GM19043 (cell line): ENCODE measurements at regions not wholly inside any gene's neighbourhood (a gene's known extent, or its start where the extent isn't known, plus 50 kb on each side); places are given as distances from the start of the nearest gene placed in this dataset.
"Not testable (repeated sequence)": the region's sequence is repeated elsewhere in the genome, so short reads cannot be mapped to it uniquely, and the experiment has no call there.

ENCODE experiments used
- ATAC-seq: cut with Tn5 transposase; IDR thresholded peaks from one replicate; pipeline ENCODE4 v1.9.1; 2021; ENCODE audit warnings: low read depth; ENCODE audit not compliant: unreplicated experiment

DNA sequence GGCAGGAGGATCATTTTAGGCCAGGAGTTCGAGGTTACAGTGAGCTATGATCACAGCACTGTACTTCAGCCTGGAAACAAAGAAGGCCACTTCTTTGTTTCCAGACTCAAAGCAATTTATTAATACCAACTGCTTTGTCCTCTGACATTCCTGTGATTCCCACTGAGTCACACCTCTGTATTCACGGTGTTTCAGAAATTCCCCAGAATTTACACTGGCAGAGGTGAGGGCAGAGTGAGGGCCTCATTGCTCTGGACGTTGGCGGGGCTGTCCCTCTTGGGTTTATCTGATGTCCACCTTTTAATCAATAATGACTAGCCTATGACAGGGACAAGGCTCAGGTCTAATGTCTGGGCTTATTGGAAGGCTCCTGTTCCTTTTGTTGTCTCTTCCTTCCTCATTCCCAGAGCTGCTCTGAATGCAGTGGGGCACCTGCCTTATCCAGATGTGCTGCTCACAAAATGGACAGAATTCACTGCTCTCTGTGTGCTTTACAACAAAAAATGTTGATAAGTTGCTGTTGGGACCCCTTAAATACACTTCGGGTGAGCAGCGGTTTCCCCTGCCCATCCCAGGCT lies 160.1 kb downstream of the BCL2L11 start:
- ATAC-seq = not testable (repeated sequence)

DNA sequence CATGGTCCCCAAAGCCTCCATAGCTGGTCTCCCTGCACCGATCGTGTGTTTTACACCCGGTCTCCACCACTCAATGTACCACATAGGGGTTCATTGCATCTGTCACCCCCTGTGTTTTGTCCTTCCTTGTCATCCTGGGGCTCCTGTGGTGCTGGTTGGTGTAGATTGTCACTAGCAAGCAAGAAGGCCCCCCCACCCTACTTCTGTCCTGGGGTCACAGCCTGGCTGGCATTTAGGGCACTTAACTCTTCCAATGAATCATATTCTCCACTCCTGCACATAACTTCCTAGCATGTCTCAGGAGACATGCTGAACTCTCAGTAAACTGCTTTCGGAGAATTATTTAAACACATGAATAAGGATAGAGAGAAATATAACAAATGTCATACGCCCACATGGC lies 161.4 kb downstream of the BCL2L11 start:
- not testable (repeated sequence) for ATAC-seq

- ATAC-seq = not testable (repeated sequence)
Observed at GRCh38 chr2:111287646-111288568, 167.2 kb downstream of the BCL2L11 start.

GRCh38 chr2:111290370-111290769 lies 169.7 kb downstream of the BCL2L11 start:
- ATAC-seq = not testable (repeated sequence)

GRCh38 chr2:111291566-111291965 lies 170.9 kb downstream of the BCL2L11 start:
- not testable (repeated sequence) for ATAC-seq

DNA sequence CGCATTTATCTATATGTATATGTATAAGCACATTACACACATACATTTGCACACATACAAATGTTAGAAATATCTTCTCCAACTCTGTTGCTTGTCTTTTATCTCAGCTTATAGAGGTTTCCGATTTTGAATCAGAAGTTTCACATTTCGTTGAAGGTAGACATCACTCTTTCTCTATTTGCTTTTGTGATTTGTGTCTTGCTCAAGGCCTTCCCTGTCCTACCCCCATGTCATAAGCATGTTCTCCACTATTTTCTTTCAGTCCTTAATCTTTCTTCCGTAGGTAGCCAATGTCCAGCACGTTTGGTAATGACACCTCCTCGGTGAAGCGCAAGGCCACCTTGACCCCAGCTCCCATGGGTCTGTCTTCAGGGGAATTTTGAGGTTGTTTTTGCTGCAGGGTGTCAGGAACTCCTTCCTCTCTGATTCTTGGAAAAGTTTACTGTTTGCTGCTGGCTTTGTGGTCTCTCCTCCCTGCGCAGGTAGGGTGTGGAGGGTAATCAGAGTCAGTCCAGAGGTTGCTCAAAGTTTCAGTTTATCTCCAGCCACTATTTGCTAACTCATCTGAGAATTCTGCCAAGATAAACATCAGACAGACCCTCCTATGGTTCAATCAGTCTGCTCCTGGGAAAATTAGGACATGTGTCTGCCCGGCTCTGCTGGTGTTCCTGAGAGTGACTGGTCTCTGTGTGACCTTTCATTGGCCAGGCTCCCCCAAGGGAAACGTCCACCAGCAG lies 171.7 kb downstream of the BCL2L11 start:
- ATAC-seq = not testable (repeated sequence)

DNA sequence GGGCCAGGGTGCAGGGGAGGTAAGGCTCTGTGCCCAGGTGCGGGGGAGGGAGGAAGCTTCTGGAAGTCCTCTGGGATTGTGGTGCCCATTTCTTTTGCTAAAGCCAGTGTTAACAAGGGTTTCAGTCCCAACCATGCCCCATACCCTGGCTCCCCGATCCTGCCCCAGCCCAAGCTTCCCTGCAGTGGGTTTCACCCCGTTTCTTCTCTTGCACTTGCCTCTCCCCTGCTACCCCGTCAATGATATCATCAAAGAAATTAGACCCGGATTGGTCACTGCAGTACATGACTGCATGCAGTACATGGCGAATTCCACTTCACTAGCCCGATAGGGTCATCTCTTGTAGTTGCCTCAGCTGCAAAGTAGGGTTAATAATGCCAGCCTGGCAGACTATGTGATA lies 174.0 kb downstream of the BCL2L11 start:
- ATAC-seq = not testable (repeated sequence)

DNA sequence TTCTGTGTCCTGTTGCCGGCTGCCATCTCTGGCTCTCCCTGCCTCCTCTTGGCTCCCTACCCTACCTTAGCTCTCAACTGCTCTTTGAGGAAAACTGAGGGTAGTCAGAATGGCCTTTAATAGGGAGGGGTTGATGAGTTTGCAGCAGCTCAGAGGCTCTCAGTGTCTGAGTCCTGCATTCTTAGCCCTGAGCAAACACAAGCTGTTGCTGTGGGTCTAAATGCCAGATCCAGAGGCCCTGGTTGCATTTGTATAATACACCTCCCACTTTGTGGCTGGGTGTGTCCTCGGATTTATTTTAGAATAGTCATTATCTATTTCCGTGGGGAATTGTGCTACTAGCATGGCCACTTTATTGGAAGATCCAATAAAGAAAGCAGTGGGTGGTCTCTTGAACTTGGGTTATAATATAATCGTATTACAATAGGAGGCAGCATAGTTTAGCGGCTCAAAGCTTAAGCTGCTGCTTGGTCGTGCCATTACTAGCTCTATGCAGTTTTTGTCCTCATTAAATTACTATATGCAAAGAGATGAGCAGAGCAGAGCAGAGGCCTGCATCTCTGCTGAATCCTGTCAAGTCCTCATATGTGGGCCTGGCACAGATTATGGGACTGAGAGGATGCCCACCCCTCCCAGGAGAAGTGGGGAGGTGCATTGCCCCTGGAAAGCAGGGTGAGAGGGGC lies 175.5 kb downstream of the BCL2L11 start:
- ATAC-seq = not testable (repeated sequence)

GRCh38 chr2:111297128-111297527 lies 176.4 kb downstream of the BCL2L11 start:
- not testable (repeated sequence) for ATAC-seq

DNA sequence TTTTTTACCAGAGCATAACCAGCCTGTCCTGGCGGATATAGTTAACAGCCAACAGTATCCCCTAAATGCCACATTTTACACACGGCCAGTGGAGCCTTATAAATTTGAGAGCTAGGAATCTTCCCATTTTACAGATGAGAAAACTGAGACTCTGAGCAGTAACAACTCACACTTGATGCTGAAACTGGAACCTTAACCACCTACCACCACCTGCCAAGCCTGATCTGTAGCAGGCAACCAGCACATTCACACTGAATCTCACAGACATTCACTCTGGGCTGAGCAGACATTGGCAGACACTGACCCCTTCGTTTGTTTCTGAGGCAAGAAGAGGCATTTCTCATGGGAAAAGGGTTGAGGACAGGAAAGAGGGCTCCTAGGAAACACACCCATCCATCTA lies 178.2 kb downstream of the BCL2L11 start:
- not testable (repeated sequence) for ATAC-seq

DNA sequence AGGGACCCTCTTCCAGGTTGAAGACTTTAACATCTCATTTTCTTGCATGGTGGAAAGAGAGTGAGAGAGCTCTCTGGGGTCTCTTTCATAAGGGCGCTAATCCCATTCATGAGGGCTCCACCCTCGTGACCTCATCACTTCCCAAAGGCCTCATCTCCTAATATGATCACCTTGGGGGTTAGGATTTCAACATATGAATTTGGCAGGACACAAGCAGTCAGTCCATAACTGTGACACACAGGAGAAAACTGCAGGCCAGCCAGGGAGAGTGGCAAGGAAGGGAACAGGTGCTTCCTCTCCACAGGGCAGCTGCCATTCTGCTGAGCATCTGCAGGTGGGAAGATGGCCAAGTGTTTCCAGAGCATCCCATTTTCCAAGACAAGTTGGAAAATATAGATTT lies 178.9 kb downstream of the BCL2L11 start:
- not testable (repeated sequence) for ATAC-seq

- ATAC-seq = not testable (repeated sequence)
Observed at GRCh38 chr2:111301677-111302076, 181.0 kb downstream of the BCL2L11 start.

GRCh38 chr2:111302397-111303218 lies 181.9 kb downstream of the BCL2L11 start:
- ATAC-seq = not testable (repeated sequence)

DNA sequence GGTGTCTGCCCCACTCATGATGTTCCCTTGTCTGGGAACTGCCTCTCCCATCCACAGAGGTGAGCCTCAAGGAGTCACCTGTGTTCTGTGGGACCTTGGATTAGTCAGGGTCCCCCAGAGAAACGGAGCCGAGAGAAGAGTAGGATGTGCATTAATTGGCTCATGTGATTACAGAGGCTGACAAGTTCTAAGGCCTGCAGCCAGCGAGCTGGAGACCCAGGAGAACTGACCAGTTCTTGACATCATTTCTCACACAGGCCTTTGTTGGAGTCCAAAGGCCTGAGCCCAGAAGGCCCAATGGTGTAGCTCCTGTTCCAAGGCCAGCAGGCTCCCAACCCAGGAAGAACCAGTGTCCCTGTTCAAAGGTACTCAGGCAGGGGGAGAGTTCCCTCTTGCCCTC lies 186.6 kb downstream of the BCL2L11 start:
- not testable (repeated sequence) for ATAC-seq

GRCh38 chr2:111309231-111310075 lies 188.7 kb downstream of the BCL2L11 start:
- ATAC-seq = not testable (repeated sequence)

DNA sequence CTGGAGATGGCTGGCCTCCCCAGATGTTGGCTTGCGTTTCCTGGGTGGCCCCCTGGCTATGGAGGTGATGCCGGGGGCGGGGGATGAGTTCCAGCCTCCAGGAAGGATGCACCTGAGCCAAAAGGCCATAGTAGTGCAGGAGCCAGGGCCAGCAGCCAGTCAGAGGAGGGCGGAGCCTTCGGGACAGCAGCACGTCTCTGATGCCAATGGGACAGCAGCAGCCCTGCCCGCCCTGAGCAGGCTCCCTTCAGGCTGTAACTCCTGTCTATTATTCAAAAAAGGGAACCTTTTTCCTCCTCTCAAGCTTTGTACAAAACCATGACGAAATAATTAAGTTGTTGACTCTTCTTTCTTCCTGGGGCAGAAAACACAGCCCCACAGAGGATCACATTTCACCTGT lies 189.7 kb downstream of the BCL2L11 start:
- not testable (repeated sequence) for ATAC-seq

- not testable (repeated sequence) for ATAC-seq
Observed at GRCh38 chr2:111311568-111311967, 190.9 kb downstream of the BCL2L11 start.

DNA sequence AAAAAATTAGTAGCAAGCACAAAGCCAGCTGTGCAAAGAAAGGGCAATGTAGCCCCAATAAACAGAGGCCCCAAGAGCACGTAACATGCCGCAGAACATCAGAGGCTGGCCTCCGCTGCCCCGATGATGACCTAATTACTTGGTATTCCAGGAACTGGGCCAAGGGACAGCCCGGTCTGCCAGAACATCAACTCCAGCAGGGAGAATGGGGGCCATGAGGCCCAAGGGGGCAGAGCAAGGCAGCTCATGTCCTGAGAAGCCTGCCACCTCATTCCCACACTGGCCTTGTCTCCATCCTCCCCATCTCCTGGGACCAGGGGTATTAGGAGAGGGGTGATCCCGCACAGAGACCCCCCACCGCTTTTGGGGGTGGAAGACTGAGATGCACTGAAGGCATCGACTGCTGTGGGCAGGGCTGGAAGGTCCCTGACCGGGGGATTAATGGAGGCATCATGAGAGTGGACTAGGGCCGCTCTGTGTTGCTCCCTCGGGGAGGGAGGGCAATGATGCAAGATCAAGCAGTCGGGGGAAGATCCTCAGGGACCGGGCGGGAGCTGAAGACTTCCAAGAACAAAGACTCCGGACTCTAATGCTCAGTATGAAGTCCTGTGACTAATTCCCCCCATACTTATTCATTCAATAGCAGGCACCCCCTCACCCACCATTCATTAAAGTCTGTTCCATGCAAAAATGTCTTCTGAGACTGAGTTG lies 192.3 kb downstream of the BCL2L11 start:
- ATAC-seq = not testable (repeated sequence)
